NOMO-1 treated with DMSO at 0.1 percent for 48 hours (cell line): ENCODE measurements at regions not wholly inside any gene's neighbourhood (a gene's known extent, or its start where the extent isn't known, plus 50 kb on each side); places are given as distances from the start of the nearest gene placed in this dataset.

Experiments
- DNase-seq: peaks from one replicate; lab custom pipeline; 2025; ENCODE audit not compliant: unreplicated experiment; lab: John Stamatoyannopoulos, UW

DNA sequence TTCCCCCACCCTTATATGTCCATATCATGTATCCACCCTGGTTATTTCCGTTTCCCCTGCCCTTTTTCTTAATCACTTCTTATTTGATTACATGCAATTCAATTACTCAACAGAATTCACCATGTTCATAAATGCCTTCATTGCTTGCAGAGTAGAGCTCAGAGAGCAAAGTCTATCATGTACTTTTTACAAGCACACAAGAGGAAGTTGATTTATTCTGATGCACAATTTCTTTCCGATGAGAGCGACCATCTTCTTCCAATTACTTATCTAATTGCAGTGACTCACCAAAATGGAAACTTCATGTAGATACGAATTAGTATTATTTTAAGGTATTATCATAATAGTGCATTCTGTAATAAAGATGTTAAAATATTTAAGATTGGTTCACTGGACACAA lies 430.5 kb upstream of the KLF6 start:
- DNase-seq = peak; percentile 50

DNA sequence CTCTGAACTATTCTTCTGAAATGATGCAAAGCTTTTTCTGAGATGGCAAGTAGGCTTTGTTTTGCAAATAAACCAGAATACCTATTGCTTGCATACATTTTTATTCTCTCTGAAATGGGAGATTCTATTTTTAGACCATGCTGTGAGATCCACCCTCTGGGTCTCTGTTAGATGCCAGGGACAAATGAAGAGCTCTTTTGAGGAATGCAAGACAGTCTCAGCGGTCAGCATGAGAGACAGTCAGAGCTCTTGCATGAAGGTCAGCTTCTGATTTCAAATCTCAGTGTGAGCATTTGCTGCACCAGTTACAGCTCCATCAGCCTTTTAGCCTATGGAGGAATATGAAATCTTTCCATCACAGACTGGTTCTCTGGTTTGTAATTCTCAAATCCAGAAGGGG lies 429.9 kb upstream of the KLF6 start:
- no peak for DNase-seq

DNA sequence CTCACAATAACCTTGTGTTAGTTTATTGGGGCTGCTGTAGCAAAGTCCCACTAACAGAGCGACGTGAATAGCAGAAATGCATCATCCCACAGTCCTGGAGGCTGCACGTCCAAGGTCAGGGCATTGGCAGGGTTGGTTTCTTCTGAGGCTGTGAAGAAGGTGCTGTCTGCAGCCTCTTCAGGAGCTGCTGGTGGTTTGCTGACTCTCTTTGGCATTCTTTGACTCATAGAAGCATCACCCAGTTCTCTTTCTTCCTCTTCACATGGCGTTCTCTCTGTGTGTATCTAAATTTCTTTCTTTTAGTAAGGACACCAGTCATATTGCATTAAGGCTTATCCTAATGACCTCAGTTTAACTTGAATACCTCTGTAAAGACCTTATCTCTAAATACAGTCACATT lies 428.4 kb upstream of the KLF6 start:
- no peak for DNase-seq

DNA sequence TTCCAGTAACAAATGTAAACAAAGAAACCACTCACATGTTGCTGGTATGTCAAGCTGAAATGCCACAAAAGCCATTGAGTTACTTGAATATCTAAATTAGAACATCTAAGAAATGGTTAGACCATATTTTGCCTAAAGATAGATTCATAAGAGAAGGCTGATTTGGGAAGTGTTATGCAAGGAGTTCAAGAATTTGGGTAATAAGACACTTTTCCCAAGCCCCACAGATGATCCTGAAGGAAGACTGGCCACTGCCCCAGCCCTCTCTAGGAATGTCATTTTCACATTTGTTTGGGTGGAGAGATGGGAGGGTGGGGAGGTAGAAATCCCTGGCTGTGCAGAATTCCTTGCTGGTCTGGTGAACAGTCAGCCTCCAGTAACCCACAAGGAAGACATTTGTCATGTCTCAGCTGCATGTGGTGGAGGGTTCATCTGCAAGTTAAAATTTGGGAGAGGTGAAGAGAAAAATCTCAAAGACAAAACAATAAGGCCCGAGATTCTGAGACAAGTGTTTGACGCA lies 427.2 kb upstream of the KLF6 start:
- DNase-seq = no peak

DNA sequence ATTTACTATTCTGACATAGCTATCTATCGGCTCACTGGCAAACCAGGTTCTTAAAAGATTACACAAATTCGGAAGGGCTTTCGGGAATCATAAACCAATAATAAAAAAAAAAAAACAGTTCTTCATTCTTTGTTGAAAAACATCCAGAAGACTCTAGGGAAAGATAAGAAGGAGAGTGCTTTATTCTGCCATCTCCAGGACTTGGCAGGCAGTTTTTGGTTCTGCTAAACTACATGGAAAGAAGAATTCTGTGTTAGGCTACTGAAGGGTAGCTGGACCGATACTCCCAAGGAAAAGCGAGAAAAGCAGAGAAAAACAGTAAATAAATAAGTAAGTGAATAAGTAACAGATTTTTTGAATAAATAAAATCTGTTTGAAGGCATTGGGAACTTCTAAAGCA lies 423.5 kb upstream of the KLF6 start:
- no peak for DNase-seq

DNA sequence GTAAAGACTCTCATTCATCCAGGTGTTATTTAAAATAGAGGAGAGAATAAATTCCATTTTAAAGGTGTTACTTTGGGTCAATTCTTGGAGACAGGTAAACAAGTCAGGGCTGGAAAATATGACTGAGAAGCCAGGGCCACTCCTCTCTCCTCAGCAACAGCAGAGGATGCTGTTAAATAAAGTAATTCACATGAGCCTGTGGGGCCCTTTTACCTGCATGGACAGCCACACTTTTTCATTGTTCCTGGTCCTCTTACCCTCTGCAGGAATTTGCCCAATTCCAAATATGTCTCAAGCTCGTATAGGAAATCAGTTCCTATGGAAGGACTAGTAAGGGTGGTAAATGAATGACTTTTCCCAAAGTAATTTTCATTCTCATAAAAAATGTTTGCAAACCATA lies 420.1 kb upstream of the KLF6 start:
- DNase-seq = no peak

DNA sequence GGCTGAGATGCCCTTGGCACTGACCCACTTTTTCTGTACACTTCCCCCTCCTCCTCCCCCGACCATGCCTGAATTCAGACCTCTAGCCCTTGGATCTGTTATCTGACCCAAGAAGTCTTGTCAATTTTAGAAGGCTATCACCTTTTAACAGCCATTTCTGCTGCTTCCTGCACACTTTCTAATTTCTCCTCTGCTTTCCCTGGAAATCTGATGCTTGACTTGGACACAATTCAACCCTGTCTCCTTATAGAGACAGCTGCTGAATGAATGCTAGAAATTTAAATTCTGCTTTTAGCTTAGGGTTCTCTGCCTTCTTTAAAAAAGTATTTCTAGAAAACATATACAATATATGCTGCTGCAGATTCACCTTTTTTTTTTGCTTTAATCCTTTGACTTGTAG lies 417.9 kb upstream of the KLF6 start:
- DNase-seq = no peak

DNA sequence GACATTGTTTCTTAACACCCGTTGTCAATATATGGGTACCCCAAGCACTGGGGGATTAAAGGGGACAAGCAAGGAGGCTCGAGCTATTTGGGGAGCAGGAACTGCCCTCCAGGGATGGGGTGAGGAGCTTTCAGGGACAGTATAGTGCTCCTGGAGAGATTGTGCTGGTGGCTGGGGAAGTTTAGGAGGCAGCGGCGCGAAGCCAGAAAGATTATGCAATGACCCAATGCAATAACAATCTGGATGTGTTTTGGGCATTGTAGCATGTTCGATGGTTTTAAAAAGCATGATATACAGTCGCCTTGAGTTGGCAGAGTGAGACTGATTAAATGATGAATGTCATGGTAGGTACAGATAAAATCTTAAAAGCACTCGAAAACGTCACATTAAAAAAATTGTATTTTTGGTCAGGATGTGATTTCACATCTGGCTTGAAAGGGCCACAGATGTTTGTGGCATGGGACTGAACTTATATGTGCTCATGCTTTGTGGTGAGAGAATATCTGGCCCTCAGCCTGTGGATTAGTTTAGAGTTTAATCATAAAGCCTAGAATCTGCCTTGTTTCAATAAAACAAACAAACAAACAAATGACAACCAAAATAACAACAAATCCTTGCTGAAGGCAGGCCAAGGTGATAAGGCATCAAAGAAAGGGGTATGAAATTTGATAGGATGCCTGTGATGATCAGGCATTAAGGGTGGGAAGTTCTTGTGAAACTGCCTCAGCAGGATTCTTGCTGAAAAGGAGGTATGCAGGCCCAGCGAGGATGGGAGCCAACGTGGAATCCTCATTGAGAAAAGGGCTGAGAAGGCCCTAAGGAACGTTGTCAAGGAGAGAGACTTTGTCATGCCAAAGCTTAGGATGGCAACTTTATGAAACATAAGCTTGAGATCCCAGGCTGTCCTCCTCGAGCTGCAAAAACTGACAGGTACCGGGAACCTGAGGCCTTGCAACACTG lies 417.1 kb upstream of the KLF6 start:
- no peak for DNase-seq

DNA sequence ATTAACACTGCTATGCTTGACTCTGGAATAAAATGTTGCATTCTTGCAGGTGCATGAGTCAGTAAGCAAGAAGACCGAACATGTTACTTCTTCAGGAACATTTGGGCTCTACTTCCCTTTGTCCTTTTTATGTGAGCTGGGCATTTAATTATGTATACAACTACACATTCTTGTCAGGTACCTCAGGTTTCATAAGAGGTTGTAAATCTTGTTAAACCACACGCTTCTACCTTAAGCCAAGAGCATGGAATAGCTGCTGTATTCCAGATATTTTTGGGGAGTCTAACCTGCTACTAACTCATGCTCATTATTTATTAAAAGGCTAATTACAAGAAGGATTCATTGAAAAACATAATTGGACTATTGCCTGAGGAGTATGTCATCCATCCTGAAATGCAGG lies 414.2 kb upstream of the KLF6 start:
- DNase-seq = no peak

DNA sequence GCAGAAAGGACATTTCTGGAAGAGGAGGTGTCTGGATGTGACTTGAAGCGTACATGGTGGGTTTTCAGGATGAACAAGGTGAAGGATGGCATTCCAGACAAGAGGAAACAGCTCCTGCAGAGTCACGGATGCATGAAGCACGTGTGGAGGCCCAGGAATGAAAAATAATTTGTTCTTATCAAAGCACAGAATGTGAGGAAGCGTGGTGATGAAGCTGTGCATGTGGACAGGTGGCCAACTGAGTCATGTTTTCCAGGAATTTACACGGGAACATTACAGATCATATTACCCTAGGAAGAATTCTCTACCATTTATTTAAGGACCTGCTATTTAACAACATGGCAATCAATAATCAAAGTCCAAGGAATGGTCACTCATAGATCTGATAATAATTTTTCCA lies 413.2 kb upstream of the KLF6 start:
- no peak for DNase-seq

DNA sequence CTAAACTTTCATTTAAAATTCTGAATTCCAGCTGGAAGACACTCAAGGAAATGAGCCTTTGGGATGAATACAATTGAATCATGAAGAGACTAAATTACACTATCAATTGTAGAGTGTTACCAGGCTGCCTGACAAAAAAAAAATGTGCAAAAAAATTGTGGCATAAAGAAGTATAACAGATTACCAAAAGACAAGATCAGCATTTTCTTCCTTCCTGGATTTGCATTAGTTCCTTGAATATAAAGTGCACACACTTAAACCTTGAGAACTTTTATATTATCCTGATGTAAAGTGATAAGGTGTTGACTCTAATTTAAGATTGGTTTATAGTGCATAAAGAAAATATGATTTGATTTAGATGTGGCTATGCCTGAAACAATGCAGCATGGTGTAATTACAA lies 412.7 kb upstream of the KLF6 start:
- DNase-seq = no peak

DNA sequence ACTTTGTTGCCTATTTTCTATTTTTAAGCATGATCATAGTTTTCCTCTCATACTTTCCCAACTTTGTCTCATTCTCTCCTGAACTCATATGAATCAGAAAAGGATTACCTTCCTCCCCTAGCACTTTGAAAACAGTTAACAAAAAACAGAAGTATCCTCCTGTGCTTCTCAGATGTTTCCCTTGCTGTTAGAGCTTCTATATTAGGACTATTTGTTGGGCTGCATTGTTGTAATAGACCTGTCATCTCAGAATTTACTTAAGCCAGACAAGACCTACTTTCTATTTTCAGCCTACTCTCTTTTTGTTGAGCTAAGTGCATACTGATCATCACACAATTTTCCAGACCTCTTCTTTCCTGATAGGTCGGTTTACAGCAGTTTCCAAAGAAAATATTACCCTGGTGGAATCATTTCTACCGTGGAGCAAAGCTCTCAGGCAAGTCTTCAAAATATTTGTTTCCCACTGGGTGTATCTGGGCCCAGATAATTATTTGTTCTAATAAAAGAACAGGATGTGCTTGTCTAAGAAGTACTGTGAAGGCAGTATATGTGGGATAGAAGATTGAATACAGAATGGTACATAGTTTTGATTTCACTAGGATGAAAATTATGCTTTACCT lies 411.9 kb upstream of the KLF6 start:
- DNase-seq = peak; percentile 34

DNA sequence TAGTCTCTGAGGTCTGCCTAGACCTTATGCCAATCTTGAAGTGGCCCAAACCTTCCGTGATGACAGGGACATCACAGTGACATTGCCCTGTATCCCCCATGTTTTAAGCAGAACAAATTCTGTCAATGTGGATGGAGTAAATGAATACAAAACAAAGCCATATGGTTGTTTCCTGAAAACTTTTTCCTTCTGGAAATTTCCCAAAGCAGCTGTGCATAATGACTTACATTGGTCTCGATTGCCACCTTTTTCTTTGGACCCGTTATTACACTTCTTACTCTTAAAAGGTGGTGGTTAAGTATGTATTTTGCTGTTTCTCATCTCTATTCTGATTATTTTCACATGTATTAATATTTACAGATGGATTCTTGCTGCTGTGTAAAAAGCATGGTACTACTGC lies 411.2 kb upstream of the KLF6 start:
- DNase-seq = no peak

DNA sequence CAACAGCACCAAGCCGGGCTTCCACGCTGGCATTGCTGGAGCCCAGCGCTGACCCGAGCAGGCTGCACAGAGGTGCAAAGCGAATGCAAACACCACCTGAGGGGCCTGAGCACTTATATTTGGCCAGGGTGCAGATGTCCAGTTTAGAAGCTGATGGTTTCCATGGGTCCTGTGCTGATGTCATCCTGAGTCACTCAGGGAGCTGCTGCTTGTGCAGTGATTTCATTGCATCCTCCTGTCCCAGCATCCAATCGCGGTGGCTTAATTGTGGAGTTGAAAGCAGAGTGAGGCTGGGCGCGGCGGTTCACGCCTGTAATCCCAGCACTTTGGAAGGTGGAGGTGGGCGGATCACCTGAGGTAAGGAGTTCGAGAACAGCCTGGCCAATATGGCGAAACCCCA lies 410.2 kb upstream of the KLF6 start:
- DNase-seq = no peak

DNA sequence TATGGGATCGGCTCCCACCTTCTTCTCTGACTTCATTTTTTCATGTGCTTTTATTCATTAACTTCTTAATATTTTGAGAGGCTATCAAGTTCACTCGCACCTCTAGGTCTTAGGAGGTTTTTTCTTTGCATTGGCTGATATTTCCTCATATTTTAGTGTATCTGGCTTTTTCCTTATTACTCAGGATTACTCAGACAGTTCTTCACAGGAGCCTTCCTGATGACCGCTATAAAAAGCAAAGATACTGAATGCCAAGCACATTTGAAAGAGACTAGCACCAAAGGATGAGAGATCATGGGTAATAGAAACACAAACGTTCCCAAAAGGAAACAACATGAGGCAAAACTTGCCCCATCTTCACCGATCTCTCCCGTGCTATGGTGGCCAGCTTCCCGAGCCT lies 409.2 kb upstream of the KLF6 start:
- DNase-seq = no peak

DNA sequence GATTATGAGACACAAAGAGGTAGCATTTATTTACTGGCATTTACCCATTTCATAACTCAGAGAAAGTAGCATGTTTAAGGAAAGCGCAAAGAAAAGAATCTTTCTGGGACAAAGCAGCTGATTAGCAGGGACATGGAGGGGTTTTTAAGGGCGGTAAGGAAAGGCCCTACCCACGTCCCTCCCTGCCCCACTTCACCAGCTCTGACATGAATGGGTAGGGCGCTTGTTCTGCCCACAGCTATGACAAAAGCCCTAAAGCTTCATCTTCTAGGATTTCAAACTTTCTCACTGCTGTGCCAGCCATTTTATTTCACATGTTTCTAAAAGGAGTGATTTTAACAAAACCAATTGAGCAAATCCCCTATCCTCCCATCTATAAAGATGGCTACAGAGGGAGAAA lies 406.9 kb upstream of the KLF6 start:
- DNase-seq = no peak

DNA sequence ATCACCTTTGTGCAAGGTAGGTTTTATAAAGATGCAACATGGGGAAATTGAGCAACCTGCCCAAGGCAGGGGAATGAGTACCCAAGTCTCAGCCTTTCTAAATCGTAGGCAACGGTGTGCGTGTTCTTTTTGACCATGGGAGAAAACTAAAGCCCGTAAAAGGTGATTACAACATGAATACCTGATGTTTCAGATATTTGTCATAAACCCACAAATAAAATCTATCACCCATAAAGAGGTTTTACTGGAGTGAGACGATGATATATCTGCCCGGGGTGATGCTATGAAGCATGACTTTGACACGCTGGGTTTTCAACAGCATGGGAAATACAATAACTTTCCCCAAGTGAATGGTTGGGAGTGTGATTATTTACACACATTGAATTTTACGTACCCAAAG lies 406.3 kb upstream of the KLF6 start:
- DNase-seq = no peak

DNA sequence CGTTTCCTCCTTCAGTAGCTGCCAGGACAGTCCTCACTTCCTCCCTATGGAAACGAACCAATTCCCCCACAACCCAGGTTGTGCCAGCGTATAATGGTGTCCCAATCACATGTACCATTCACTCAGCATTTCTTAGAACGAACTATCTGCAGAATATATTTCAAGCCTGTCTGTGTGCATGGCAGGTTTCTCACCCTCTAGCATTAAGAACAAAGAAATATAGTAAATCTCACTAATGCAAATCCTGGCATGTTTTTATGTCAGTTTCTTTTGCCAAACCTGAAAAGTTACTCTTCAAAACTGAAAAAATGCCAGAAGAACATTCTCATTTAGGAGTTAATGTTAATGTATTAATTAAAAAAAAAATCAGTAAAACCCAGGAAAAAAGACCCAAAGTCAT lies 405.9 kb upstream of the KLF6 start:
- no peak for DNase-seq

DNA sequence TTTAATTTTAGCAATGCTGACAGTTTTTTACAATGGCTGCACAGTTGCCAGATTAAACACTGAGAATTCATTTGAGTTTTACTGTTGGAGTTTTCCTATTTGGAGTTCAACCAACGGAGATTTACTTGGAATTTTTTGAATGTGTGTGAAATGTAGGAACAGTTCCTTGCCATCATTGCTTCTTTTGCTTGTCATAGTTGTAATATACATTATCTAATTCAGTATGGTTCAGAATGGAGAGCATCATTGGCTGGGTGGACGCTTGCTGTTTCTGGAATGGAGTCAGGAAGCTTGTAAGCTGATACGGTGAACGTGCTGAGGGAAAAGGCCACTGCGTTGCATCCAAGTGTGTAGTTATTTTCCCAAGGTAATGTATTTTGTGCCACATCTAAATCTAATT lies 404.3 kb upstream of the KLF6 start:
- no peak for DNase-seq

DNA sequence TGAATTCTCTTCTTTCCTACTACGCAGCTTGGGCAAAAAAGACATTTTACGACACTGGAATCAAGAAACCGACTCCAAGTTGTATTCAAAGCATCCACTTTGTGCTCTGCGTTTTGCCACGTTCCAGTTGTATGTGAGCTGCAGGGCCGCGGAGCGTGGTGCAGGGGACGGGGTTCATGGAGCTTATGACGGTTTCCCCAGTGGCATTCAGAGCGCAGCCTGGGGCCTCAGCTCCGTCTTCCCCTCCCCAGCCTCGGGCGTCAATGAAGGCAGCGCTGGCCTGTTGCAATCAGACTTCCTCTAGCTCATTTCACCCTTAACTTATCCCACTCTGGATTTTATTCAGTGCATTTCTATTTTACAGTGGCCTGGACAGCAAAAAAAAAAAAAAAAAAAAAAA lies 403.4 kb upstream of the KLF6 start:
- DNase-seq = no peak

DNA sequence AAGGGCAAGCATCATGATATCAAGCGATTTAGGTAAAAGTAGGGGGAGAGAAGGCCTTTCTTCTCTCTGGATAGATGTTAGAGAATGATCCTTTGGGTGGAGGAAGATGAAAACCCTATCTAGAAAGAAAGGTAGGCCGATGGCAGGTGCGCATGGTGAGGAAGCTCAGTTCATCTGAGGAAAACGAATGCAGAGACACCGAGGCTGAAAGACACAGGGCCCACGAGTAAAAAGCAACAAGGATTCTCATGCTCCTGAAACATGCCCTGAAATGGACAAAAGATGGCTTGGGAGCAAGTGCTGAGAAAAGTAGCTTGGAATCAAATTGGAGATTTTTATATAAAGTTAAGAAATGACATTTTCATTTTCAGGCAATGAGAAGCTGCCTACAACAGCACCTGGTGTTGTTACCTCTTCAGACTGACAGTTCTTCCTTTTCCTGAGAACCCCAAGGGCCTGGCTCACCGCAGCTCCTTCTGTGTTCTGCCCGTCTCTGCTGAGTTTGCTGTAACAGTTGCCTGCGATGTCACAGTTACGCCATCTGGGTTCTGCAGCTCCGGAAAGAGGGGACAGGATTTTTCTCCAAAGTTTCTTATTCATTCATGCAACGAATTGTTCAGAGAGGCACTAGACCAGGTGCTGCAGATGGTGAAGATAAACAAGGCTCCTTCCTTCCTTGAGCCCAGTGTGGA lies 402.0 kb upstream of the KLF6 start:
- DNase-seq = no peak

DNA sequence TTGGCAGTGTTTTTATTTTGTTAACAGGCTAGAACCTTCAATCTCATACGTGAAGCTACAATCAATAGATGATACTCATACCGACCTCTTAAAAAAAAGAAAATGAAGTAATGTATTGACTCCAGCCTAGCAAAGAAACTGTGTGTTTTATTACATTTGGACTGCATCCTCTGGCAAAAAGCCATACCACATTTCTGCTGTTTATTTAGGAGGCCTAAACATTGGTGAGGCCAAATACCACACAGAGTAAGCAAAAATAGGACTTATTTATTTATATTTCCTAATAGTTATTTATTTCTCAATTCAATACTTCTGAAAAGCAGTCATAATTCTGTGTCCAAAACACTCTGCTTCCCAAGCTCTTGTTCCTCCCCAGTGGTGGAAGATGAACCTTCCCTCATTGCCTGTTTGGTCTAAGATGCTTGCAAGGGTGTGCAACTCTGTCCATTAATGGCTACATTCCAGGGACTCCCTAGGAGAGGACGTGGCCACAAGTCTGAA lies 398.8 kb upstream of the KLF6 start:
- DNase-seq = no peak
